AG09319 (cell line): ENCODE measurements at regions not wholly inside any gene's neighbourhood (a gene's known extent, or its start where the extent isn't known, plus 50 kb on each side); places are given as distances from the start of the nearest gene placed in this dataset.

ENCODE experiments used
- DNase-seq: peaks from one replicate; pipeline ENCODE4 v3.0.0-alpha.2; 2010; ENCODE audit warnings: low read depth; ENCODE audit errors: extremely low read depth
- CTCF ChIP-seq: IDR thresholded peaks from 2 replicates; pipeline ENCODE4 v1.5.1; 2011; ENCODE audit warnings: low read depth, mild to moderate bottlenecking, inconsistent platforms, low read length, moderate library complexity

- no peak for TF ChIP-seq CTCF
- no peak for DNase-seq
Observed at GRCh38 chr16:86455640-86456039, 54.7 kb upstream of the FOXF1 start.

GRCh38 chr16:86457501-86458148 lies 52.7 kb upstream of the FOXF1 start:
- no peak for TF ChIP-seq CTCF
- DNase-seq = peak; percentile 80

- DNase-seq = no peak
- TF ChIP-seq CTCF = no peak
Observed at GRCh38 chr16:86458149-86458777, 52.1 kb upstream of the FOXF1 start.

- no peak for DNase-seq
- TF ChIP-seq CTCF = no peak
Observed at GRCh38 chr16:86459266-86459665, 51.1 kb upstream of the FOXF1 start.
